A673 (cell line): ENCODE measurements at regions not wholly inside any gene's neighbourhood (a gene's known extent, or its start where the extent isn't known, plus 50 kb on each side); places are given as distances from the start of the nearest gene placed in this dataset.

Experiments
- BruUV-seq: library from RNA; stranded (reverse); fragments of 400-500 nt; replicated peaks from 2 replicates; lab custom pipeline; 2021; lab: Mats Ljungman, UMichigan
- CTCF ChIA-PET: fragments of 300-600 bp; sonication (Branson Sonifier 250); formaldehyde crosslinking; loops from one replicate; lab custom pipeline; 2022; ENCODE audit warnings: antibody characterized with exemption; lab: Charles Lee
- POLR2A ChIA-PET: fragments of 300-600 bp; sonication (Branson Sonifier 250); formaldehyde crosslinking; loops from one replicate; lab custom pipeline; 2022; ENCODE audit warnings: antibody characterized with exemption; ENCODE audit not compliant: low non-redundant PET; lab: Charles Lee
- DNase-seq: peaks from one replicate; pipeline ENCODE4 v3.0.0-alpha.2; 2015; ENCODE audit warnings: low spot score
- H3K27ac ChIP-seq: fragments of 200-600 bp; sonication (generic); 2 replicates; pipeline ENCODE4 v1.5.1; 2016; ENCODE audit warnings: mixed run types, low read depth, mild to moderate bottlenecking, mixed read lengths, antibody characterized with exemption, low read length; ENCODE audit not compliant: poor library complexity, severe bottlenecking
- H3K27me3 ChIP-seq: fragments of 200-600 bp; sonication (generic); replicated peaks from 2 replicates; pipeline ENCODE4 v1.6.1; 2017; ENCODE audit warnings: mixed run types, low read depth, mild to moderate bottlenecking, mixed read lengths, antibody characterized with exemption, low read length; ENCODE audit not compliant: insufficient read depth, poor library complexity
- H3K36me3 ChIP-seq: fragments of 200-600 bp; sonication (generic); 2 replicates; pipeline ENCODE4 v1.6.1; 2016; ENCODE audit warnings: mixed run types, mild to moderate bottlenecking, mixed read lengths, antibody characterized with exemption, low read length; ENCODE audit not compliant: insufficient read depth, poor library complexity, severe bottlenecking
- H3K4me1 ChIP-seq: fragments of 200-600 bp; sonication (generic); 2 replicates; pipeline ENCODE4 v1.6.1; 2017; ENCODE audit warnings: mixed run types, mild to moderate bottlenecking, mixed read lengths, antibody characterized with exemption, low read length; ENCODE audit not compliant: insufficient read depth, poor library complexity, severe bottlenecking
- H3K4me3 ChIP-seq: fragments of 200-600 bp; sonication (generic); 2 replicates; pipeline ENCODE4 v1.5.1; 2016; ENCODE audit warnings: low read depth, mixed run types, mild to moderate bottlenecking, mixed read lengths, low read length; ENCODE audit not compliant: poor library complexity, severe bottlenecking
- H3K9me3 ChIP-seq: fragments of 200-600 bp; sonication (generic); 2 replicates; pipeline ENCODE4 v1.6.1; 2016; ENCODE audit warnings: mixed run types, low read depth, mild to moderate bottlenecking, mixed read lengths, antibody characterized with exemption, low read length; ENCODE audit not compliant: poor library complexity, severe bottlenecking
- EZH2 ChIP-seq: fragments of 200-600 bp; sonication (generic); IDR thresholded peaks from 2 replicates; pipeline ENCODE4 v1.6.1; 2017; ENCODE audit warnings: borderline replicate concordance, low read depth, mild to moderate bottlenecking, mixed read lengths, antibody characterized with exemption, low read length; ENCODE audit not compliant: poor library complexity, severe bottlenecking
- intact Hi-C: fragments of 100-400 bp; cut with micrococcal nuclease; formaldehyde crosslinking; loops from one replicate; pipeline ENCODE4 v1.10.0; 2022; ENCODE audit not compliant: unreplicated experiment
- TF ChIP-seq, protein P1 (sequence below): fragments of 300-800, 200-600 bp; sonication (generic); conservative IDR thresholded peaks from 2 replicates; pipeline ENCODE4 v1.5.1; 2017; ENCODE audit warnings: low read depth, mild to moderate bottlenecking, antibody characterized with exemption, low read length, moderate library complexity, mixed read lengths

DNA sequence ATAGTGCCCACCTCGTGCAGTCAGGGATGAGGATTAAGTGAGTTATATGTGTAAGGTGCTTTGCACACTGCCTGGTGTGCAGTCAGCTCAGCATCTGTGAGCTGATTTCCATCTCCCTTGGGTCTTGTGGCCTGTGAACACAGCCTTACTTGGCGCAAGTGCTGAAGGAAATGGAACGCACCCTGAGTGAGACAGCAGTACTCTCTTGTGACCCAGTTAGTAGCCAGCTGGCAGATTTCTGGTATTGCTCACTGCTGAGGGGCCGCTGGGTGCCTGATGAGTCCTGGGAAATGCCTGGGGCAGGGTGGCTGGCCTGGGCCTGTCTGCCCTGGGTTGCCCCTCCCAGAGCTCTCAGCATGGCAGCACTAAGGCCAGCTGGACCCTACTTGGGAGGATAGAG lies 90.9 kb upstream of the BOD1 start:
- DNase-seq = no peak
- ChIA-PET CTCF (no interaction called here), POLR2A (no interaction called here)
- Histone ChIP-seq H3K36me3 (no peaks in the 10 kb centered on the region), H3K27me3 (no peaks in the 10 kb centered on the region), H3K9me3 (no peaks in the 10 kb centered on the region), H3K4me1 (no peaks in the 10 kb centered on the region), H3K27ac (no peak overlapping the region), H3K4me3 (no peak overlapping the region)
- intact Hi-C loops = no loop called here
- TF ChIP-seq, protein P1, sequence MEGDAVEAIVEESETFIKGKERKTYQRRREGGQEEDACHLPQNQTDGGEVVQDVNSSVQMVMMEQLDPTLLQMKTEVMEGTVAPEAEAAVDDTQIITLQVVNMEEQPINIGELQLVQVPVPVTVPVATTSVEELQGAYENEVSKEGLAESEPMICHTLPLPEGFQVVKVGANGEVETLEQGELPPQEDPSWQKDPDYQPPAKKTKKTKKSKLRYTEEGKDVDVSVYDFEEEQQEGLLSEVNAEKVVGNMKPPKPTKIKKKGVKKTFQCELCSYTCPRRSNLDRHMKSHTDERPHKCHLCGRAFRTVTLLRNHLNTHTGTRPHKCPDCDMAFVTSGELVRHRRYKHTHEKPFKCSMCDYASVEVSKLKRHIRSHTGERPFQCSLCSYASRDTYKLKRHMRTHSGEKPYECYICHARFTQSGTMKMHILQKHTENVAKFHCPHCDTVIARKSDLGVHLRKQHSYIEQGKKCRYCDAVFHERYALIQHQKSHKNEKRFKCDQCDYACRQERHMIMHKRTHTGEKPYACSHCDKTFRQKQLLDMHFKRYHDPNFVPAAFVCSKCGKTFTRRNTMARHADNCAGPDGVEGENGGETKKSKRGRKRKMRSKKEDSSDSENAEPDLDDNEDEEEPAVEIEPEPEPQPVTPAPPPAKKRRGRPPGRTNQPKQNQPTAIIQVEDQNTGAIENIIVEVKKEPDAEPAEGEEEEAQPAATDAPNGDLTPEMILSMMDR = no peak
- no peak for TF ChIP-seq EZH2
- no TSS peak for BruUV-seq

DNA sequence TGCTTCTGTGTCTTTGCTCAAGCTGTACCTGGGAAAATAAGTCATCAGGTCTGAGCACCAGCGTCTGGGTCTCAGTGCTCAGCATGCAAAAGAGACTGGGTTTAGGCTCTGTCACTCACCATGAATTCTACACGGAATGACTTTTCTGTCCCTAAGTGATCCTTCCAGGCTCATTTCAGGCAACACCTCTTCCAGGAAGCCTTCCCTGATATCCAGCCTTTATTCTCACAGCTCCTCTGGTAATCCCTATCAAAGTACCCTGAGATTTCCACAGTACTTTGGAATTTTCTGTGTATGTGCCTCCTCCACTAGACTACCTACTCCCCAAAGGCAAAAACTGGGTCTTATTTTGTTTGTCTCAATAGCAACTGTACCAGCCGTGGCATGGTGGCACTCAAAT lies 92.7 kb upstream of the BOD1 start:
- H3K36me3 ChIP-seq = no peaks in the 10 kb centered on the region
- ChIA-PET CTCF (no interaction called here), POLR2A (no interaction called here)

DNA sequence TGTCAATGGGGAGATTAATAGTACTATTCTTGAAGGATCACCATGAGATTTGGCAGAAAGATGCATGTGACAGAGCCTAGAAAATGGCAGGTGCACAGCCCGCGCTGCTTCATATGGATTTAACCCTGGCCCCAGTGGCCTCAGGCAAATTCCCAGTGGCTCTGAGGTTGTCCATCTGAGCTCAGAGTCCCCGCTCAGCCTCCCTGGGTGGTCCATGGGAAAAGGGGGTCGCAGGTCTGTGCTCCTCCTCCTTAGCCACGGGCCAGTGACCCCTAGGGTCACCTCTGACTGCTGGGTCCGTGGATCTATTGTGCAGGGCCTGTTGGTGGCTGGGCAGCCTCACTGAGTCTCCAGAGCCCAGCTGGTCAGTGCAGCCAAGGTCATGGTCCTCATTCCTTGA lies 93.3 kb upstream of the BOD1 start:
- Histone ChIP-seq H3K4me1 (no peaks in the 10 kb centered on the region), H3K36me3 (no peaks in the 10 kb centered on the region), H3K4me3 (no peak overlapping the region), H3K27ac (no peak overlapping the region), H3K27me3 (no peaks in the 10 kb centered on the region), H3K9me3 (no peaks in the 10 kb centered on the region)
- ChIA-PET POLR2A (no interaction called here), CTCF (no interaction called here)
- intact Hi-C loops = no loop called here
- BruUV-seq = no TSS peak
- TF ChIP-seq EZH2 = no peak
- TF ChIP-seq, protein P1 = no peak
- DNase-seq = no peak

More for the DNA sequence above, 92.7 kb upstream of the BOD1 start:
- Histone ChIP-seq H3K27ac (no peak overlapping the region), H3K27me3 (no peaks in the 10 kb centered on the region), H3K4me1 (no peaks in the 10 kb centered on the region), H3K9me3 (no peaks in the 10 kb centered on the region), H3K4me3 (no peak overlapping the region)
- intact Hi-C loops = no loop called here
- no peak for DNase-seq
- no TSS peak for BruUV-seq
- no peak for TF ChIP-seq EZH2
- TF ChIP-seq, protein P1 = no peak
